ENCODE measurements at regions not wholly inside any gene's neighbourhood (a gene's known extent, or its start where the extent isn't known, plus 50 kb on each side); places are given as distances from the start of the nearest gene placed in this dataset.

DNA sequence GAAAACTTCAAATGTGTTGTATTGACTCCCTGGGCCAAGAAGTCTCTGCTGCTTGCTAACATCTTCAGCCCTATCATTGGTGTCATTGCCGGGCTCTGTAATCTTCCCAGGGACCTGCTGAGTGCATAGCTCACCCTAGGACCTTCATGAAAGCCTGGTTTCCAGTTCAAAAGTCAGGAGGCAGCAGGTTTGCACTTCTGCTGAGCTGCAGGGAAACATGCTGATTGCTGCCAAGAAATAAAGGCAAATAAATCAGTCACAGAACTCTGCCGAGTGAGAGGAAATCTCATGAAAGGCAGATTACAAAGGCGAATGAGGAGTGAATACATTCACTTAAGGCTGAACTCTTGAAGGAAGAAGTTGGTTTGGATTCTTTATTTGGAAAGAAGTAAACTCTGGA lies 1947.6 kb upstream of the CELF4 start:
- TF ChIP-seq, protein P1, sequence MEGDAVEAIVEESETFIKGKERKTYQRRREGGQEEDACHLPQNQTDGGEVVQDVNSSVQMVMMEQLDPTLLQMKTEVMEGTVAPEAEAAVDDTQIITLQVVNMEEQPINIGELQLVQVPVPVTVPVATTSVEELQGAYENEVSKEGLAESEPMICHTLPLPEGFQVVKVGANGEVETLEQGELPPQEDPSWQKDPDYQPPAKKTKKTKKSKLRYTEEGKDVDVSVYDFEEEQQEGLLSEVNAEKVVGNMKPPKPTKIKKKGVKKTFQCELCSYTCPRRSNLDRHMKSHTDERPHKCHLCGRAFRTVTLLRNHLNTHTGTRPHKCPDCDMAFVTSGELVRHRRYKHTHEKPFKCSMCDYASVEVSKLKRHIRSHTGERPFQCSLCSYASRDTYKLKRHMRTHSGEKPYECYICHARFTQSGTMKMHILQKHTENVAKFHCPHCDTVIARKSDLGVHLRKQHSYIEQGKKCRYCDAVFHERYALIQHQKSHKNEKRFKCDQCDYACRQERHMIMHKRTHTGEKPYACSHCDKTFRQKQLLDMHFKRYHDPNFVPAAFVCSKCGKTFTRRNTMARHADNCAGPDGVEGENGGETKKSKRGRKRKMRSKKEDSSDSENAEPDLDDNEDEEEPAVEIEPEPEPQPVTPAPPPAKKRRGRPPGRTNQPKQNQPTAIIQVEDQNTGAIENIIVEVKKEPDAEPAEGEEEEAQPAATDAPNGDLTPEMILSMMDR (IDR thresholded peaks at IDR 0.05; ENCODE audit: insufficient read depth, low read length, severe bottlenecking) = no peak
- FAIRE-seq (no peak), DNase-seq (ENCODE audit: low read depth) (no peak)
- H3K4me3 ChIP-seq (ENCODE audit: low read depth, low read length) = no peak overlapping the region
- H3K36me3 ChIP-seq (ENCODE audit: control insufficient read depth, insufficient read depth, low read length) = no peaks in the 10 kb centered on the region
- H3K27me3 ChIP-seq (ENCODE audit: control insufficient read depth, insufficient read depth, low read length) = no peaks in the 10 kb centered on the region

- FAIRE-seq (no peak), DNase-seq (ENCODE audit: low read depth) (no peak)
- no peaks in the 10 kb centered on the region for H3K27me3 ChIP-seq (ENCODE audit: control insufficient read depth, insufficient read depth, low read length)
- TF ChIP-seq, protein P1 (IDR thresholded peaks at IDR 0.05; ENCODE audit: insufficient read depth, low read length, severe bottlenecking) = no peak
- no peak overlapping the region for H3K4me3 ChIP-seq (ENCODE audit: low read depth, low read length)
- H3K36me3 ChIP-seq (ENCODE audit: control insufficient read depth, insufficient read depth, low read length) = no peaks in the 10 kb centered on the region
These were observed 1941.2 kb upstream of the CELF4 start for GRCh38 chr18:39506581-39507330.

- DNase-seq (ENCODE audit: low read depth) = no peak
- Histone ChIP-seq H3K36me3 (ENCODE audit: control insufficient read depth, insufficient read depth, low read length) (no peaks in the 10 kb centered on the region), H3K4me3 (ENCODE audit: low read depth, low read length) (no peak overlapping the region), H3K27me3 (ENCODE audit: control insufficient read depth, insufficient read depth, low read length) (no peaks in the 10 kb centered on the region)
- no peak for FAIRE-seq
- TF ChIP-seq, protein P1 (IDR thresholded peaks at IDR 0.05; ENCODE audit: insufficient read depth, low read length, severe bottlenecking) = no peak
These were observed 1934.7 kb upstream of the CELF4 start for GRCh38 chr18:39500306-39500705.

GRCh38 chr18:39497821-39498220 lies 1932.2 kb upstream of the CELF4 start:
- H3K27me3 ChIP-seq (ENCODE audit: control insufficient read depth, insufficient read depth, low read length) = no peaks in the 10 kb centered on the region
- H3K4me3 ChIP-seq (ENCODE audit: low read depth, low read length) = no peak overlapping the region
- H3K36me3 ChIP-seq (ENCODE audit: control insufficient read depth, insufficient read depth, low read length) = no peaks in the 10 kb centered on the region
- FAIRE-seq (no peak), DNase-seq (ENCODE audit: low read depth) (no peak)
- TF ChIP-seq, protein P1 (IDR thresholded peaks at IDR 0.05; ENCODE audit: insufficient read depth, low read length, severe bottlenecking) = no peak

- H3K27me3 ChIP-seq (ENCODE audit: control insufficient read depth, insufficient read depth, low read length) = no peaks in the 10 kb centered on the region
- TF ChIP-seq, protein P1 (IDR thresholded peaks at IDR 0.05; ENCODE audit: insufficient read depth, low read length, severe bottlenecking) = no peak
- H3K4me3 ChIP-seq (ENCODE audit: low read depth, low read length) = no peak overlapping the region
- no peak for DNase-seq (ENCODE audit: low read depth)
- FAIRE-seq = no peak
- H3K36me3 ChIP-seq (ENCODE audit: control insufficient read depth, insufficient read depth, low read length) = no peaks in the 10 kb centered on the region
These were observed 1931.4 kb upstream of the CELF4 start for GRCh38 chr18:39496986-39497385.

Measured in bronchial epithelial cell (primary cell).